Mammary epithelial cell (primary cell): ENCODE measurements at regions not wholly inside any gene's neighbourhood (a gene's known extent, or its start where the extent isn't known, plus 50 kb on each side); places are given as distances from the start of the nearest gene placed in this dataset.

Experiments used
- CTCF ChIP-seq, 2 donors: IDR thresholded peaks in 1 of 2; conservative IDR thresholded peaks in 1 of 2; 2 replicates each; pipeline ENCODE4 v1.5.1; 2011 to 2012; ENCODE audit warnings: inconsistent platforms in 2 of 2, low read length in 2 of 2, mild to moderate bottlenecking in 2 of 2, control low read depth in 1 of 2, low read depth in 1 of 2; ENCODE audit not compliant: insufficient read depth in 1 of 2; ENCODE audit errors: extremely low read depth in 1 of 2
- EZH2 ChIP-seq: IDR thresholded peaks from 2 replicates; pipeline ENCODE4 v1.6.1; 2012; ENCODE audit warnings: low read length, inconsistent platforms, borderline replicate concordance

DNA sequence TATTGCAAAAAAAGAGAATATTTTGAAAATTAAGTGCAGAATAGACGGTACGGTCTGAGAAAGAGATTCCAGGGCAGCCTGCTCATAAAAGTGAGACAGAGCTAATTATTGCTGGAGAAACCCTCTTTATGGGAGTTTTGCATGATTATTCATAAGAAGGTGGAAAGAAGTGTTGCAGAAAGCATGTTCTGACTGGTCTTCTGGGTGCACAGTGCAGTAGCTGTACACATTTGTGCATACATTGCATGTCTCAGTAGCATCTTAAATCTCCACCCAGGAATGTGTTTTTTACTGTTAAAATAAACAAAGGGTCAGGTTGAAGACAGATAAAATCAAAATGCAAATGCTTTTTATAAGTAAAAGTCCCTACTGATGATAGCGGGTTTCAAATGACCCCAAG lies 1813.6 kb upstream of the DEFB115 start:
- no peak for TF ChIP-seq CTCF (conservative IDR thresholded peaks at IDR 0.05 in 1 of 2, IDR thresholded peaks at IDR 0.05 in 1 of 2; ENCODE audit: extremely low read depth in 1 of 2, insufficient read depth in 1 of 2, low read depth in 1 of 2, low read length in 2 of 2)
- TF ChIP-seq EZH2, result no peak
